HEK293 (cell line): ENCODE measurements at regions not wholly inside any gene's neighbourhood (a gene's known extent, or its start where the extent isn't known, plus 50 kb on each side); places are given as distances from the start of the nearest gene placed in this dataset.

ENCODE experiments used
- CTCF ChIA-PET: fragments of 350-600 bp; formaldehyde crosslinking; extraction: SDS; loops from one replicate; lab custom pipeline; 2021; ENCODE audit warnings: antibody characterized with exemption; lab: Yijun Ruan, JAX
- POLR2A ChIA-PET: fragments of 300-600 bp; formaldehyde crosslinking; extraction: SDS; loops from one replicate; lab custom pipeline; 2020; ENCODE audit warnings: antibody characterized with exemption, inconsistent platforms; lab: Yijun Ruan, JAX
- H3K27ac ChIP-seq: fragments of 200-500 bp; sonication (Bioruptor generic); 2 replicates; pipeline ENCODE4 v1.5.1; 2014; ENCODE audit warnings: low read depth, low read length, control low read depth, inconsistent platforms; ENCODE audit errors: extremely low read depth
- H3K36me3 ChIP-seq, 2 experiments: fragments of 200-500 bp in 1 of 2; sonication (Bioruptor generic) in 1 of 2; 1 replicate in 1 of 2; 2 replicates in 1 of 2; pipeline ENCODE4 v1.5.1; 2014 to 2017; ENCODE audit warnings: inconsistent platforms in 2 of 2, low read length in 2 of 2; ENCODE audit not compliant: control insufficient read depth in 2 of 2, insufficient read depth in 1 of 2
- H3K4me1 ChIP-seq: fragments of 200-500 bp; sonication (Bioruptor generic); 2 replicates; pipeline ENCODE4 v1.5.1; 2014; ENCODE audit warnings: mild to moderate bottlenecking, low read length, inconsistent platforms; ENCODE audit not compliant: control insufficient read depth, insufficient read depth
- H3K4me3 ChIP-seq: 2 replicates; pipeline ENCODE4 v1.5.1; 2011; ENCODE audit warnings: low read depth, mild to moderate bottlenecking, control low read depth, low read length, moderate library complexity
- H3K9me3 ChIP-seq: fragments of 200-500 bp; sonication (Bioruptor generic); 2 replicates; pipeline ENCODE4 v1.5.1; 2014; ENCODE audit warnings: low read depth, low read length, inconsistent platforms; ENCODE audit not compliant: control insufficient read depth, insufficient read depth
- MYNN ChIP-seq: fragments of 450-650 bp; formaldehyde crosslinking; IDR thresholded peaks from 2 replicates; pipeline ENCODE4 v1.5.1; 2016; ENCODE audit warnings: missing biosample characterization, missing genetic modification characterization, borderline replicate concordance
- RBAK ChIP-seq: fragments of 450-650 bp; formaldehyde crosslinking; IDR thresholded peaks from 2 replicates; pipeline ENCODE4 v1.5.1; 2016; ENCODE audit warnings: missing biosample characterization, missing genetic modification characterization
- ZBTB20 ChIP-seq: fragments of 450-650 bp; formaldehyde crosslinking; IDR thresholded peaks from 2 replicates; pipeline ENCODE4 v1.5.1; 2016; ENCODE audit warnings: missing biosample characterization, missing genetic modification characterization
- ZNF140 ChIP-seq: fragments of 450-650 bp; formaldehyde crosslinking; IDR thresholded peaks from 2 replicates; pipeline ENCODE4 v1.5.1; 2016; ENCODE audit warnings: missing biosample characterization, missing genetic modification characterization
- ZNF211 ChIP-seq: fragments of 450-650 bp; formaldehyde crosslinking; IDR thresholded peaks from 2 replicates; pipeline ENCODE4 v1.5.1; 2016; ENCODE audit warnings: low read depth, missing biosample characterization, missing genetic modification characterization
- ZNF214 ChIP-seq: fragments of 450-650 bp; formaldehyde crosslinking; IDR thresholded peaks from 2 replicates; pipeline ENCODE4 v1.5.1; 2017; ENCODE audit warnings: missing biosample characterization, mild to moderate bottlenecking, missing genetic modification characterization, borderline replicate concordance
- ZNF391 ChIP-seq: fragments of 450-650 bp; formaldehyde crosslinking; IDR thresholded peaks from 2 replicates; pipeline ENCODE4 v1.5.1; 2016; ENCODE audit warnings: low read depth, missing biosample characterization, missing genetic modification characterization, borderline replicate concordance
- ZNF423 ChIP-seq: fragments of 450-650 bp; formaldehyde crosslinking; IDR thresholded peaks from 2 replicates; pipeline ENCODE4 v1.5.1; 2016; ENCODE audit warnings: missing biosample characterization, missing genetic modification characterization
- ZNF433 ChIP-seq: fragments of 450-650 bp; formaldehyde crosslinking; IDR thresholded peaks from 2 replicates; pipeline ENCODE4 v1.5.1; 2016; ENCODE audit warnings: missing biosample characterization, missing genetic modification characterization, low read depth
- ZNF473 ChIP-seq: fragments of 450-650 bp; formaldehyde crosslinking; IDR thresholded peaks from 2 replicates; pipeline ENCODE4 v1.5.1; 2017; ENCODE audit warnings: missing biosample characterization, missing genetic modification characterization
- ZNF514 ChIP-seq: fragments of 450-650 bp; formaldehyde crosslinking; IDR thresholded peaks from 2 replicates; pipeline ENCODE4 v1.5.1; 2016; ENCODE audit warnings: missing biosample characterization, missing genetic modification characterization
- ZNF585B ChIP-seq: fragments of 450-650 bp; formaldehyde crosslinking; IDR thresholded peaks from 2 replicates; pipeline ENCODE4 v1.5.1; 2016; ENCODE audit warnings: missing biosample characterization, missing genetic modification characterization
- ZNF701 ChIP-seq: fragments of 450-650 bp; formaldehyde crosslinking; IDR thresholded peaks from 2 replicates; pipeline ENCODE4 v1.5.1; 2016; ENCODE audit warnings: missing biosample characterization, missing genetic modification characterization
- ZNF707 ChIP-seq: fragments of 450-650 bp; formaldehyde crosslinking; IDR thresholded peaks from 2 replicates; pipeline ENCODE4 v1.5.1; 2016; ENCODE audit warnings: missing biosample characterization, missing genetic modification characterization
- TF ChIP-seq, protein P1 (sequence below): fragments of 450-650 bp; formaldehyde crosslinking; IDR thresholded peaks from 2 replicates; pipeline ENCODE4 v1.5.1; 2016; ENCODE audit warnings: missing biosample characterization, missing genetic modification characterization, borderline replicate concordance
- TF ChIP-seq, protein P2 (sequence below): IDR thresholded peaks from 2 replicates; pipeline ENCODE4 v1.6.1; 2011; ENCODE audit warnings: mild to moderate bottlenecking, low read depth, low read length, borderline replicate concordance
- TF ChIP-seq, protein P3 (sequence below): fragments of 450-650 bp; formaldehyde crosslinking; IDR thresholded peaks from 2 replicates; pipeline ENCODE4 v1.5.1; 2016; ENCODE audit warnings: missing biosample characterization, missing genetic modification characterization
- TF ChIP-seq, protein P4 (sequence below): fragments of 450-650 bp; formaldehyde crosslinking; IDR thresholded peaks from 2 replicates; pipeline ENCODE4 v1.5.1; 2016; ENCODE audit warnings: missing biosample characterization, missing genetic modification characterization

DNA sequence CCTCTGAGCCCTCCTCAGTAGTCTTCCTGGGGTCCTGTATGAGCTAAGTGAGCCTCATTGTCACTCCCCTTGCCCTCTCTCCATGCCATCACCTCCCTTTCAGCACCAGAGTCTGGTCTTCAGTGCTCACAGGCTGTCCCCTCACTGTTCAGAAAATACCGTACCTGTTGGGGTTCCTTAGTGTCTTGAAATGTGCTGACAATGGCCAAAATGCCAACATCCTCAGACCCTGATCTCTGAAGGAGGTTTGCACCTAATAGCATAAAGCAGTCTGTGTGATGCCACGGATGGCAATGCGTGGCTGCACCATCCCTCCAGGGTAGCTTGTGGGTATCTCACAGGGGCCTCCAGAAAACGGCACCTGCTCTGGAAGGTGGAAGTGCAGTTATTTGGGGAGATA lies 301.0 kb upstream of the TLE3 start:
- ChIA-PET CTCF (no interaction called here), POLR2A (no interaction called here)
- Histone ChIP-seq H3K36me3 (no peaks in the 10 kb centered on the region), H3K4me1 (no peaks in the 10 kb centered on the region), H3K9me3 (no peaks in the 10 kb centered on the region), H3K4me3 (no peak overlapping the region), H3K27ac (no peak overlapping the region)
- TF ChIP-seq ZNF585B (no peak), ZNF423 (tag by site-specific recombination) (no peak), ZNF707 (tag by site-specific recombination) (no peak), MYNN (no peak), ZNF433 (tag by site-specific recombination) (no peak), ZNF391 (tag by site-specific recombination) (no peak), RBAK (tag by site-specific recombination) (no peak), ZNF701 (no peak), ZNF214 (no peak), ZNF473 (tag by site-specific recombination) (no peak), ZNF514 (tag by site-specific recombination) (no peak), ZBTB20 (tag by site-specific recombination) (no peak), ZNF140 (tag by site-specific recombination) (no peak), ZNF211 (no peak)
- TF ChIP-seq, protein P1, sequence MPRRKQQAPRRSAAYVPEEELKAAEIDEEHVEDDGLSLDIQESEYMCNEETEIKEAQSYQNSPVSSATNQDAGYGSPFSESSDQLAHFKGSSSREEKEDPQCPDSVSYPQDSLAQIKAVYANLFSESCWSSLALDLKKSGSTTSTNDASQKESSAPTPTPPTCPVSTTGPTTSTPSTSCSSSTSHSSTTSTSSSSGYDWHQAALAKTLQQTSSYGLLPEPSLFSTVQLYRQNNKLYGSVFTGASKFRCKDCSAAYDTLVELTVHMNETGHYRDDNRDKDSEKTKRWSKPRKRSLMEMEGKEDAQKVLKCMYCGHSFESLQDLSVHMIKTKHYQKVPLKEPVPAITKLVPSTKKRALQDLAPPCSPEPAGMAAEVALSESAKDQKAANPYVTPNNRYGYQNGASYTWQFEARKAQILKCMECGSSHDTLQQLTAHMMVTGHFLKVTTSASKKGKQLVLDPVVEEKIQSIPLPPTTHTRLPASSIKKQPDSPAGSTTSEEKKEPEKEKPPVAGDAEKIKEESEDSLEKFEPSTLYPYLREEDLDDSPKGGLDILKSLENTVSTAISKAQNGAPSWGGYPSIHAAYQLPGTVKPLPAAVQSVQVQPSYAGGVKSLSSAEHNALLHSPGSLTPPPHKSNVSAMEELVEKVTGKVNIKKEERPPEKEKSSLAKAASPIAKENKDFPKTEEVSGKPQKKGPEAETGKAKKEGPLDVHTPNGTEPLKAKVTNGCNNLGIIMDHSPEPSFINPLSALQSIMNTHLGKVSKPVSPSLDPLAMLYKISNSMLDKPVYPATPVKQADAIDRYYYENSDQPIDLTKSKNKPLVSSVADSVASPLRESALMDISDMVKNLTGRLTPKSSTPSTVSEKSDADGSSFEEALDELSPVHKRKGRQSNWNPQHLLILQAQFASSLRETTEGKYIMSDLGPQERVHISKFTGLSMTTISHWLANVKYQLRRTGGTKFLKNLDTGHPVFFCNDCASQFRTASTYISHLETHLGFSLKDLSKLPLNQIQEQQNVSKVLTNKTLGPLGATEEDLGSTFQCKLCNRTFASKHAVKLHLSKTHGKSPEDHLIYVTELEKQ (tag by site-specific recombination), result no peak
- TF ChIP-seq, protein P2, sequence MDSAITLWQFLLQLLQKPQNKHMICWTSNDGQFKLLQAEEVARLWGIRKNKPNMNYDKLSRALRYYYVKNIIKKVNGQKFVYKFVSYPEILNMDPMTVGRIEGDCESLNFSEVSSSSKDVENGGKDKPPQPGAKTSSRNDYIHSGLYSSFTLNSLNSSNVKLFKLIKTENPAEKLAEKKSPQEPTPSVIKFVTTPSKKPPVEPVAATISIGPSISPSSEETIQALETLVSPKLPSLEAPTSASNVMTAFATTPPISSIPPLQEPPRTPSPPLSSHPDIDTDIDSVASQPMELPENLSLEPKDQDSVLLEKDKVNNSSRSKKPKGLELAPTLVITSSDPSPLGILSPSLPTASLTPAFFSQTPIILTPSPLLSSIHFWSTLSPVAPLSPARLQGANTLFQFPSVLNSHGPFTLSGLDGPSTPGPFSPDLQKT, result no peak
- TF ChIP-seq, protein P3, sequence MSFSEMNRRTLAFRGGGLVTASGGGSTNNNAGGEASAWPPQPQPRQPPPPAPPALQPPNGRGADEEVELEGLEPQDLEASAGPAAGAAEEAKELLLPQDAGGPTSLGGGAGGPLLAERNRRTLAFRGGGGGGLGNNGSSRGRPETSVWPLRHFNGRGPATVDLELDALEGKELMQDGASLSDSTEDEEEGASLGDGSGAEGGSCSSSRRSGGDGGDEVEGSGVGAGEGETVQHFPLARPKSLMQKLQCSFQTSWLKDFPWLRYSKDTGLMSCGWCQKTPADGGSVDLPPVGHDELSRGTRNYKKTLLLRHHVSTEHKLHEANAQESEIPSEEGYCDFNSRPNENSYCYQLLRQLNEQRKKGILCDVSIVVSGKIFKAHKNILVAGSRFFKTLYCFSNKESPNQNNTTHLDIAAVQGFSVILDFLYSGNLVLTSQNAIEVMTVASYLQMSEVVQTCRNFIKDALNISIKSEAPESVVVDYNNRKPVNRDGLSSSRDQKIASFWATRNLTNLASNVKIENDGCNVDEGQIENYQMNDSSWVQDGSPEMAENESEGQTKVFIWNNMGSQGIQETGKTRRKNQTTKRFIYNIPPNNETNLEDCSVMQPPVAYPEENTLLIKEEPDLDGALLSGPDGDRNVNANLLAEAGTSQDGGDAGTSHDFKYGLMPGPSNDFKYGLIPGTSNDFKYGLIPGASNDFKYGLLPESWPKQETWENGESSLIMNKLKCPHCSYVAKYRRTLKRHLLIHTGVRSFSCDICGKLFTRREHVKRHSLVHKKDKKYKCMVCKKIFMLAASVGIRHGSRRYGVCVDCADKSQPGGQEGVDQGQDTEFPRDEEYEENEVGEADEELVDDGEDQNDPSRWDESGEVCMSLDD, result no peak
- TF ChIP-seq, protein P4, sequence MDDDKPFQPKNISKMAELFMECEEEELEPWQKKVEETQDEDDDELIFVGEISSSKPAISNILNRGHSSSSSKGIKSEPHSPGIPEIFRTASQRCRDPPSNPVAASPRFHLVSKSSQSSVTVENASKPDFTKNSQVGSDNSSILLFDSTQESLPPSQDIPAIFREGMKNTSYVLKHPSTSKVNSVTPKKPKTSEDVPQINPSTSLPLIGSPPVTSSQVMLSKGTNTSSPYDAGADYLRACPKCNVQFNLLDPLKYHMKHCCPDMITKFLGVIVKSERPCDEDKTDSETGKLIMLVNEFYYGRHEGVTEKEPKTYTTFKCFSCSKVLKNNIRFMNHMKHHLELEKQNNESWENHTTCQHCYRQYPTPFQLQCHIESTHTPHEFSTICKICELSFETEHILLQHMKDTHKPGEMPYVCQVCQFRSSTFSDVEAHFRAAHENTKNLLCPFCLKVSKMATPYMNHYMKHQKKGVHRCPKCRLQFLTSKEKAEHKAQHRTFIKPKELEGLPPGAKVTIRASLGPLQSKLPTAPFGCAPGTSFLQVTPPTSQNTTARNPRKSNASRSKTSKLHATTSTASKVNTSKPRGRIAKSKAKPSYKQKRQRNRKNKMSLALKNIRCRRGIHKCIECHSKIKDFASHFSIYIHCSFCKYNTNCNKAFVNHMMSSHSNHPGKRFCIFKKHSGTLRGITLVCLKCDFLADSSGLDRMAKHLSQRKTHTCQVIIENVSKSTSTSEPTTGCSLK (tag by site-specific recombination), result no peak
